IPS-15b (cell line): ENCODE measurements at regions not wholly inside any gene's neighbourhood (a gene's known extent, or its start where the extent isn't known, plus 50 kb on each side); places are given as distances from the start of the nearest gene placed in this dataset.

Experiments
- H3K27me3 ChIP-seq: one replicate; pipeline ENCODE4 v1.6.1; 2013; ENCODE audit warnings: low read length; ENCODE audit not compliant: control insufficient read depth, insufficient read depth
- H3K36me3 ChIP-seq: one replicate; pipeline ENCODE4 v1.6.1; 2013; ENCODE audit warnings: low read length; ENCODE audit not compliant: control insufficient read depth, insufficient read depth
- H3K4me1 ChIP-seq: one replicate; pipeline ENCODE4 v1.6.1; 2013; ENCODE audit warnings: mild to moderate bottlenecking, low read length; ENCODE audit not compliant: control insufficient read depth, insufficient read depth
- H3K4me3 ChIP-seq: one replicate; pipeline ENCODE4 v1.5.1; 2013; ENCODE audit warnings: low read depth, low read length
- H3K9ac ChIP-seq: one replicate; pipeline ENCODE4 v1.6.1; 2013; ENCODE audit warnings: low read depth, mild to moderate bottlenecking, low read length
- H3K9me3 ChIP-seq: one replicate; pipeline ENCODE4 v1.6.1; 2013; ENCODE audit warnings: mild to moderate bottlenecking, low read length; ENCODE audit not compliant: control insufficient read depth, insufficient read depth

DNA sequence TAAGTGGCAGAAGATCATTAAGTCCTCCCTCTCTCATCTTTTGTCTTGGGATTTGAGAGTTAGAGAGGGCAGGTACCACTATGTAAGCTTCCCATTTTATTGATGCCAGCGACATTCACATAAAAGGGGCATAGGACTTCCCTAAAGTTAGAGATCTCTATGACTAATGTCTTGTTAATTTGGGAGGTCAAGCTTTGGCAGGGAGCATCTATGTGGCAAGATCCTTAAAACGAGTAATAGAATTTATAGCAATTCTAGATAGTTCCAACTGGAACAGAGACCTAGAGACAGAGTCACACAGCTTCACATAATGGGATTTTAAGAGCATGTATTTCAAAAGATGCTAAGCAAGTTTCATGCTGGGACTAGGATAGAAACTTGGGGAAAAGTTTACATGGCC is 308.0 kb downstream of the MAP2K6 start:
- Histone ChIP-seq H3K9me3 (no peaks in the 10 kb centered on the region), H3K4me1 (no peaks in the 10 kb centered on the region), H3K36me3 (no peaks in the 10 kb centered on the region), H3K9ac (no peak overlapping the region), H3K4me3 (no peak overlapping the region), H3K27me3 (peaks cover 3% of the 10 kb centered on the region)

DNA sequence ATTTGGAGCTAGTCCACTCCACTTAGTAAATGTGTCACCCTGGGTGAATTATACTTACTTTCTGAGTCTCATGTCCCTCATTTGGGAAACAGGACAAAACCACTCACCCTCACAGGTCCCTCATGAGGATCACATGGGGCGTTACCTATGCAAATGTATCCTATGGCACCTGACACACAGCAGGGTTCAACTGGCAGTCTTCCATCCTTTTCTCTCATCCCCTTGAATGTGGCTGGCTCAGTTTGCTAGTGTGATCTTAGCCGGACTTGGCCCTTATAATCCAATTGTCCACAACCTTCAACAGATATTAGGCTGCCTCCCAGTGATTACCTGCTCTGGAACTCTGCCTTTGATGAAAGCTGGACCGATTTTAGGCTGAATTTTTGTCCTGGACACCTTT is 308.8 kb downstream of the MAP2K6 start:
- no peak overlapping the region for H3K9ac ChIP-seq
- H3K4me3 ChIP-seq: no peak overlapping the region
- H3K9me3 ChIP-seq: no peaks in the 10 kb centered on the region
- H3K27me3 ChIP-seq: peaks cover 3% of the 10 kb centered on the region
- H3K36me3 ChIP-seq: no peaks in the 10 kb centered on the region
- H3K4me1 ChIP-seq: no peaks in the 10 kb centered on the region

DNA sequence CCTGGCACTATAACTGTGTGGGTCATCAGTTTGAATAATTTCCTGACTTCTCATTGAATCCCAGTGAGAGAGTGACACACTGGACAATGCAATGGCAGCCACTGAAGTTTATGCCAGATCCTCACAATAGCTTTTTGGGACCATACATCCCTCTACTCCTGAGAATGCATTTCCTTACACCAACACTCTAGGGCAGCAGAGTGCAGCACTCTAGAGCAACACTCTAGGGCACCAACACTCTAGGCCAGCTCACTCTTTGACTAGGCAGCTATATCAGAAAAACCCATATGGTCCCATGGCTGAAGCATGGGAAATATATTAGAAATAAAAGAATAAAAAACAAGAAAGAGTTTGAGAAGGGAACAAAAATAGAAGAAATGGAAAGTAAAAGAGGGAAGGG is 309.2 kb downstream of the MAP2K6 start:
- Histone ChIP-seq H3K36me3 (no peaks in the 10 kb centered on the region), H3K9ac (no peak overlapping the region), H3K4me3 (no peak overlapping the region), H3K27me3 (peaks cover 3% of the 10 kb centered on the region), H3K9me3 (no peaks in the 10 kb centered on the region), H3K4me1 (no peaks in the 10 kb centered on the region)

DNA sequence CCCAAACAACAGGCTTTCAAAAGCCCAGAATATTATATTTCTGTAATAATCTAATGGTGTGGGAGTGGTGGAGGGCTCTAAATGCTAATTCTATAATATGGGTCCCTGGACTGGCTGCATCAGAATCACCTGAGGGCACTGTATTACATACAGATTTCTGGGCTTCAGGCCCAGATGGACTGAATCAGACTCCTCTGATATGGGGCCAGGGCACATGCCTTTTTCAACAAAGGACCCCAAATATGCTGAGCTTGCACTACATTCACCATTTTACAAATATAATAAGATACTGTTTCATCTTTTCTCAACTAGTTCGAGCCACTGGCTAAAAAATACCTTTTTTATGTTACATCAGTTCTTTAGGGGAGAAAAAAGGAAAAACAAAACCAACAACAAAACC is 309.7 kb downstream of the MAP2K6 start:
- H3K9me3 ChIP-seq: no peaks in the 10 kb centered on the region
- H3K27me3 ChIP-seq: peaks cover 3% of the 10 kb centered on the region
- H3K4me3 ChIP-seq: no peak overlapping the region
- no peak overlapping the region for H3K9ac ChIP-seq
- no peaks in the 10 kb centered on the region for H3K4me1 ChIP-seq
- no peaks in the 10 kb centered on the region for H3K36me3 ChIP-seq

DNA sequence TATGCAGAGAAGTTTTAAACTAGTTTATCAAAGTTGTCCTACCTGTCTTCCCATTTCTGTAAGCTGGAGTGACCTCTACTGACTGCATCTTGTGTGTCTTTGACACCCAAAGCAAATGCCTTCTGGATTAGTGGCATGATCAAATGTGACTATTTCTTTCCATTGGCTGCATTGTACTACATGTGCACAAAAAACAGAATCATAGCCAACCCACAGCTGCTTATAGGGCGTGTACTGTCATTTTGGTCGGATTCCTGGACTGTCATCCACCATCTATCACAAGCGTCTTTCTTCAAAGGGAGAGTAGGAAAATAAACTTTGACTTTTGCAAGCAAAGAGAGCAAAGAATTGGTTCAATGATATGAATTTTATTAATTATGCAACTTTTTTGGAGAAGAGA is 310.6 kb downstream of the MAP2K6 start:
- H3K36me3 ChIP-seq: no peaks in the 10 kb centered on the region
- H3K4me3 ChIP-seq: no peak overlapping the region
- H3K9me3 ChIP-seq: no peaks in the 10 kb centered on the region

DNA sequence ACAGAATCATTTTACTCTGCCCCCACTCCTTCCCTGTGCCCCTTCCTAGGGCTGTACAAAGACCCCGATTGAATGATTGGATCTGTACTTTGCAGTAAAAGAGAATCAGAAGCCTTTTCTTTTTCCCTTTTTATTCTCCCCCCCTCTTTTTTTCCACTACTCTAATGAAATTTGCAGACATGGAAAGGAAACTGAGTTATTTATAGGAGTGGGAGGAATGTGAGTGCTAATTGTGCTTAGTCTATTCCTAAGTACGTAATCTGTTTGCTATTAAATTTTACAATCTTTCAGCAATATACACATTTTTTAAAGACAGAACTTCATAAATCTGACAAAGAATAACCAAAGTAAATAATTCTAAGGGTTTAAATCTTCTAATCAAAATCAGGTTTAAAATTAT is 314.3 kb downstream of the MAP2K6 start:
- H3K36me3 ChIP-seq: no peaks in the 10 kb centered on the region
- no peak overlapping the region for H3K9ac ChIP-seq
- no peaks in the 10 kb centered on the region for H3K27me3 ChIP-seq
- no peak overlapping the region for H3K4me3 ChIP-seq
- H3K9me3 ChIP-seq: no peaks in the 10 kb centered on the region
- H3K4me1 ChIP-seq: no peaks in the 10 kb centered on the region

More for the DNA sequence above, 310.6 kb downstream of the MAP2K6 start:
- Histone ChIP-seq H3K9ac (no peak overlapping the region), H3K27me3 (peaks cover 3% of the 10 kb centered on the region), H3K4me1 (no peaks in the 10 kb centered on the region)

DNA sequence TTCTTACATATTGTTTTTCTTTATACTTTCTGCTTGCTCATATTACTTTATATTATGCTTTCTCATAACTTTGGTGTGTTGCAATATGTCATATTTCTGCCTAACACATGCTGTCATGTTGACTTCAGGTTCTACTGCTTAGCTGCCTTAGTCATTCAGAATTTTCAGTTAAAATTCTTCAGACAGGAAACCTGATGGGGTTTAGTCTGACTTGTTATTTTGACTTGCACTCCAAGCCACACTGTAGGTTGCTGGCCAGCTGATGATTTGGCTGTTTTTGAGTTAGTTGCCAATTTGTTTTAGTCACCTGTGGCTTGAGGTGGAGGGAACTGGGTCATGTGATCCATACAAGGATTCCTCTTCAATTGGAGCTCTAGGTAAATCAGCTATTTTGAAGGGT is 315.4 kb downstream of the MAP2K6 start:
- Histone ChIP-seq H3K9me3 (no peaks in the 10 kb centered on the region), H3K4me1 (no peaks in the 10 kb centered on the region), H3K9ac (no peak overlapping the region), H3K27me3 (no peaks in the 10 kb centered on the region), H3K4me3 (no peak overlapping the region), H3K36me3 (no peaks in the 10 kb centered on the region)

DNA sequence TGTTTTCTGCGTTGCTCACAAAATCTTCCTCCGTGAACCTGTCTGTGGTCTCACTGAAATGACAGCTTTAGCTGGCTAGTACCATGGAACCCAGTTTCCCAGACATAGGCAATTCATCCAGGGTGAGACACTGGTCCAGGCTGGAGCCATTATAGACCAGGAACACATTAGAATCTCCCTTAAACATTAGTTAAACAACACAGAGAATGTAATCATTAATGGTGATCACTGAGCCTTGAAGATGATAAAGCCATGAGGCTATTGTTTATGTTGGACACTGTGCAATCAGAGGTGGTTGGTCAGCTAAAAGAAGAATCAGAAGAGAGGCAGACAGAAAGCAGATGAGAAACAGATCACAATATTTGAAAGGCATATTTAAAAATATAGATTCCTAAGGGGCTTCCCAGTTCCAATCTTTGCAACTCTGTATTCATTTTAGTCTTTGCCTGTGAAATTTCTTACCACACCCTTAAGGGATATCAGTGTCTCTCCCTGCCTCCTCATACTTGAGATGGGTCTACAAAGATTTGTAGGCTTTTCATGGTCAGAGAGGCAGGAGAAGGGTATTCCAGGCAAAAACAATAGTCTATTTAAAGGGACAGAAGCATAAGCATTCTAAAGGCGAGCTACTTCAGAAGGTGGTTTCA is 317.9 kb downstream of the MAP2K6 start:
- H3K9me3 ChIP-seq: no peaks in the 10 kb centered on the region
- H3K4me3 ChIP-seq: no peak overlapping the region
- no peaks in the 10 kb centered on the region for H3K27me3 ChIP-seq
- no peak overlapping the region for H3K9ac ChIP-seq
- H3K4me1 ChIP-seq: no peaks in the 10 kb centered on the region
- H3K36me3 ChIP-seq: no peaks in the 10 kb centered on the region

DNA sequence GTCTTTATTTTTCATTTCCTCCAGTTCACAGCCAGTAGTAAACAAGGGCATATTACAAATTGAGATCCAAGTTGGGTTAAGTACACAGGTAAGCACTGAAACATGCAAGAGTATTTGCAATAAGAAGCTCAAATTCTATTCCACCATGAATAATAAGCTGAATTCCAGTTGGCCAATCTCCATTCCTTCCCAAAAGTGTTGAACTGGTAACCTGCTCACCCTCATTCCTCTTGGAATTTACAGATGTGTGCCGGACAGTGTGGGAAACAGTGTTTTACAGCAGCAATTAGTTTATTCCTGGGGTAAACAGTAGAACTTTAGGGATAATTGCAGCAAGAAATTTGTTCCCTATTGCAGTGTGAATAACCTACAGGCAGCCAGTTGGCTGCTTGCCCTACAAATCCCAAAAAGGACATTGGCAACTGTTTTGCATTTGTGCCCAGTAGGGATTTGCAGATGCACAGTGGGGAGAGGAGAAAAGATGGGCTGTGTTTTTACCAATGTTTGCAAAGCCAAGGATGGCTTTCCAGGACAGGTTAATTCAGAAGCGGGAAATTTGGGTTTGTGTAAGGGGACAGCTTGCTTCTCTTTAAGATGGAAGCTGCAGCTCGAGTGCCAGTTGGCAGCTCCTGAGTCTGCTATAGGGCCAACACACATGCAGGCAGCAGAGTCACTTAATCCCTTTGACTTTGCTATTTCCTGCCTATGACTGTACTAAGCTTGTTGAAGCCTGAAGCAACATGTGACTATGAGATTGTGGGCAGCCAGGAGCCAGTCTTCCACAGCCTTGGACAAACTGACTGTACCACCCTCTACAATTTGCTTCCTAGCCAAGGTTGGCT is 318.9 kb downstream of the MAP2K6 start:
- Histone ChIP-seq H3K9ac (no peak overlapping the region), H3K27me3 (no peaks in the 10 kb centered on the region), H3K9me3 (no peaks in the 10 kb centered on the region), H3K36me3 (no peaks in the 10 kb centered on the region), H3K4me1 (no peaks in the 10 kb centered on the region), H3K4me3 (no peak overlapping the region)

DNA sequence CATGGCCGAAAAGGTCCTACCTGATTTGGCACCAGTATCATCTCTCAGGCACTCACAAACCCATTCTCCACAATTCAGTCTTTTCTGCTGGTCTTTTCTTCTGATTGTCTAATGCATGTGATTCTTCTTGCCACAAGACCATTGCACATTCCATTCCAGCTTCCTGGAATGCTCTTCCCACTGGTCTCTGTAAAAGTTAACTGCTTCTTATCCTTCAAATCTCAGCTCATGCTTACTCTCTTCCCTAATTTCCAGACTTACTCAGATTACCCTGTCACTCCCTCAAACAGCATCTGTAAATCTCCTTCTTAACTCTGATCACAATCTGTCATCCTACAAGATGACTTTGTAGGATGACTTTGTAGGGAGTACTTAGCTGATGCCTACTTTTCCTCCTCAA is 320.2 kb downstream of the MAP2K6 start:
- no peaks in the 10 kb centered on the region for H3K36me3 ChIP-seq
- H3K9ac ChIP-seq: no peak overlapping the region
- H3K4me1 ChIP-seq: no peaks in the 10 kb centered on the region
- no peaks in the 10 kb centered on the region for H3K27me3 ChIP-seq
- no peak overlapping the region for H3K4me3 ChIP-seq
- no peaks in the 10 kb centered on the region for H3K9me3 ChIP-seq

DNA sequence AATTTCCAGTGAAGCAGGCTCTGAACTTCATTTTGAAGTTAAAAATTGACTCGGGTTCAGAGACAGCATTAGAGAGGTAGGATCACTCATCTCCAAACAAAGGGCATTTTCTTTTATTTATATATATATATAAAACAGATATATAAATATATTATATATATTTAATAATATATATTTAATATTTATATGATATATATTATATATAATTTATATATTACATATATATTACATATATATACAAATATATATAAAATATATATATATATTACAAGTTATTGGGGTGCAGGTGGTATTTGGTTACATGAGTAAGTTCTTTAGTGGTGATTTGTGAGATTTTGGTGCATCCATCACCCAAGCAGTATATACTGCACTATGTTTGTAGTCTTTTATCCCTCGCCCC is 320.8 kb downstream of the MAP2K6 start:
- no peaks in the 10 kb centered on the region for H3K4me1 ChIP-seq
- H3K4me3 ChIP-seq: no peak overlapping the region
- no peaks in the 10 kb centered on the region for H3K27me3 ChIP-seq
- no peak overlapping the region for H3K9ac ChIP-seq
- H3K9me3 ChIP-seq: no peaks in the 10 kb centered on the region
- no peaks in the 10 kb centered on the region for H3K36me3 ChIP-seq

DNA sequence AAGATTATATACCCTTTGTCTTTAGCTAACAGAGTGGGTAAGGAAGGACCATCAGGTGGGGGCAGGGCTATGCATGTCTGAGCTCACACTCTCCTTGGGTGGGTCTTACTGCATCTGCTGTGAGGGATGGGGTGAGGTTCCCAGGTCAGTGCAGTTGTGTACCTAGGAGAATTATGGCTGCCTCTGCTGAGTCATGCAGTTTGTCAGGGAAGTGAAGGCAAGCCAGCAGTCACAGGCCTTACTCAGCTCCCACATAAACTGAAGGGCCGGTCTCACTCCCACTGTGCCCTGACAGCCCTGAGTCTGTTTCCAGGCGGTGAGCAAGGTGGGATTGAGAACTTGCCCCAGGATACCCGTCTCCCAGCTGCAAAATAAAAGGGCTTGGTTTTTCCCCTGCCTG is 328.6 kb downstream of the MAP2K6 start:
- Histone ChIP-seq H3K4me3 (no peak overlapping the region), H3K4me1 (no peaks in the 10 kb centered on the region), H3K36me3 (no peaks in the 10 kb centered on the region), H3K9me3 (no peaks in the 10 kb centered on the region), H3K27me3 (no peaks in the 10 kb centered on the region), H3K9ac (no peak overlapping the region)
